Stomach (tissue), 8 donors: ENCODE measurements at regions not wholly inside any gene's neighbourhood (a gene's known extent, or its start where the extent isn't known, plus 50 kb on each side); places are given as distances from the start of the nearest gene placed in this dataset.

Source experiments
- DNase-seq, 2 donors: peaks; one replicate each; pipeline versions ENCODE4 v3.0.0 to v3.0.0-alpha.2; 2013 to 2019
- H3K27ac ChIP-seq, 5 donors: fragments of 200-600 bp in 4 of 5; sonication (generic) in 4 of 5; one replicate each; pipeline ENCODE4 v1.5.1; 2013 to 2019; ENCODE audit warnings: mild to moderate bottlenecking in 1 of 5, moderate library complexity in 1 of 5
- H3K27me3 ChIP-seq, 3 donors: fragments of 200-600 bp; sonication (generic); one replicate each; pipeline ENCODE4 v1.5.1; 2017 to 2019; ENCODE audit warnings: mixed run types in 1 of 3
- H3K36me3 ChIP-seq, 4 donors: fragments of 200-600 bp; sonication (generic); 1 replicate in 3 of 4; 2 replicates in 1 of 4; pipeline ENCODE4 v1.5.1; 2016 to 2019
- H3K4me1 ChIP-seq, 4 donors: fragments of 200-600 bp; sonication (generic); one replicate each; pipeline ENCODE4 v1.5.1; 2016 to 2019
- H3K4me3 ChIP-seq, 4 donors: fragments of 200-600 bp; sonication (generic) in 3 of 4; one replicate each; pipeline ENCODE4 v1.5.1; 2016 to 2019; ENCODE audit warnings: mild to moderate bottlenecking in 1 of 4
- H3K9me3 ChIP-seq, 4 donors: fragments of 200-600 bp; sonication (generic); one replicate each; pipeline ENCODE4 v1.5.1; 2016 to 2019
- CTCF ChIP-seq, 7 experiments: fragments of 450-650 bp in 4 of 7; fragments of 200-600 bp in 3 of 7; sonication (generic) in 3 of 7; IDR thresholded peaks; one replicate each; pipeline ENCODE4 v1.5.1; 2016 to 2019; ENCODE audit warnings: antibody characterized with exemption in 7 of 7, control low read depth in 2 of 7, mild to moderate bottlenecking in 1 of 7
- EP300 ChIP-seq: sonication (generic); formaldehyde crosslinking; IDR thresholded peaks from one replicate; pipeline ENCODE4 v1.6.1; 2017; ENCODE audit warnings: antibody characterized with exemption
- POLR2A ChIP-seq, 4 donors: fragments of 450-650 bp; IDR thresholded peaks; one replicate each; pipeline ENCODE4 v1.6.1; 2016; ENCODE audit warnings: antibody characterized with exemption in 4 of 4, control low read depth in 2 of 4, mild to moderate bottlenecking in 1 of 4, moderate library complexity in 1 of 4
- POLR2AphosphoS5 ChIP-seq, 3 donors: sonication (generic); formaldehyde crosslinking; IDR thresholded peaks; one replicate each; pipeline ENCODE4 v1.6.1; 2016; ENCODE audit warnings: antibody characterized with exemption in 3 of 3
- WGBS, 5 donors: extraction: QIAGEN DNeasy Blood & Tissue Kit in 3 of 5; methylation state at CpG; one replicate each; pipeline versions ENCODE4 v1.1.5 to v1.1.7; 2013 to 2018; 5-methylcytosine and 5-hydroxymethylcytosine counted together
- intact Hi-C: fragments of 100-400 bp; cut with DNase I; formaldehyde crosslinking; loops from one replicate; pipeline ENCODE4 v1.15.1; 2023; ENCODE audit warnings: low total_unique reads
- donor health status: healthy with polysubstance abuse.
- donor health status: Bipolar disorder and iron deficiency.
- donor health status: healthy.

DNA sequence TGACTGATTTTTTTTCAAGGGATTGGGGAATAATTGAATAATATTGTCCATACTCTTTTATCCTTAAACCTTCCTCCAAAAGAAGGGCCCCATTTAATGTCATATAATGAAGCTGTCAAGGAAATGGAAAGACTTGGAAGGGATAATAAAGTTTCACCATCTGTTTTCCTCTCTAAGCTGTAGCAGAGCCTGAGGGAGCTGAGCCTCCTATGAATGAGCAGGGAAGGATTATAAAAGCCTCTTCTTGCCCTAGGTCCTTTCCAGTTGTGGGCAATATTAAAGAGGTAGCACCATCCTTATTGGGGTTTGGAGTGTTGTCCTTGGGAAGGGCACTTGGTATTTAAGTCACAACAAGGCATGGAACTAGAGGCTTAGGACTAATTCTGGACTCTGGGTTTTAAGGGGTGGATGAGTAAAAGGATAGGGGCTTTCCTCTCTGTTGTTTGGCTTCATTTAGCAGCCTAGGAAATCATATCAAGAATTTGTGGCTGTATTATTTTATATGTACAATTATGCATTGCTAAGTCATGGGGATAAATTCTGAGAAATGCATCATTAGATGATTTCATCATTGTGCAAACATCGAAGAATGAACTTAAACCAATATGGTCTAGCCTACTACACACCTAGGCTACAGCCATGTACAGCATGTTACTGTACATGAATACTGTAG lies 408.5 kb upstream of the DCN start:
- intact Hi-C loops: no loop called here
- WGBS, 5 donors: 84 to 96% (median 93%) methylated on average over 1 of the region's 1 CpG
- Histone ChIP-seq H3K4me1 (peaks cover 0 to 6% (median 0%) of the 10 kb centered on the region in 4 donors), H3K27ac (no peak overlapping the region), H3K27me3 (no peaks in the 10 kb centered on the region), H3K36me3 (no peaks in the 10 kb centered on the region), H3K4me3 (no peak overlapping the region), H3K9me3 (no peaks in the 10 kb centered on the region)
- DNase-seq: no peak
- TF ChIP-seq POLR2A (IDR thresholded peaks at IDR 0.05): no peak
- TF ChIP-seq EP300: no peak
- no peak for TF ChIP-seq CTCF (IDR thresholded peaks at IDR 0.05)
- TF ChIP-seq POLR2AphosphoS5 (IDR thresholded peaks at IDR 0.05): no peak

GRCh38 chr12:91588874-91589454 lies 406.3 kb upstream of the DCN start:
- H3K4me3 ChIP-seq: no peak overlapping the region
- intact Hi-C loops: no loop called here
- H3K36me3 ChIP-seq: no peaks in the 10 kb centered on the region
- H3K27ac ChIP-seq: no peak overlapping the region
- no peaks in the 10 kb centered on the region for H3K27me3 ChIP-seq
- peaks cover 0 to 6% (median 0%) of the 10 kb centered on the region in 4 donors for H3K4me1 ChIP-seq
- H3K9me3 ChIP-seq: no peaks in the 10 kb centered on the region
- WGBS, 5 donors: 16 to 22% (median 20%) methylated on average over 2 of the region's 2 CpGs
- TF ChIP-seq CTCF (IDR thresholded peaks at IDR 0.05) (no peak), POLR2AphosphoS5 (IDR thresholded peaks at IDR 0.05) (no peak), POLR2A (IDR thresholded peaks at IDR 0.05) (no peak)
- DNase-seq: peak in 1 of 2 donors; percentile 14

GRCh38 chr12:91586015-91586414 lies 403.4 kb upstream of the DCN start:
- H3K27me3 ChIP-seq: no peaks in the 10 kb centered on the region
- TF ChIP-seq CTCF (IDR thresholded peaks at IDR 0.05): no peak
- no peak for TF ChIP-seq EP300
- TF ChIP-seq POLR2A (IDR thresholded peaks at IDR 0.05): no peak
- no peak for TF ChIP-seq POLR2AphosphoS5 (IDR thresholded peaks at IDR 0.05)
- WGBS, 5 donors: 84 to 90% (median 88%) methylated on average over 5 of the region's 5 CpGs

DNA sequence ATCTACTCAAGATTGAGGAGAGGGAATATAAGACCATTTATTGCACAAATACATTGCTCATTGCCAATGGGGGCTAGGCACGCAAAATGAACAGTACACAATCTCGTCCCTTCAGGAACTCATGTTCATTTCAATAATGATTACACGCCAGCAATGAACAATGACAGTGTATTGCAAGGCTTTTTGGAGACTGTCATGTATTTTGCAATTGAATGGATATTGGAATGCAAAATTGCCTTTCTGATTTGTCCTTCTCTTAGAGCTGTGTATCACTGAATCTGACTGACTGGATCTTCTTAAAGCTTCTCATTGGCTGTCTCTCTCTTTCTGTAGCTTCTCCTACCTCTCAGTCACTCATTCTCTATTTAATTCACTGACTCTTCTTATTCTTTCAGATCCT lies 400.2 kb upstream of the DCN start:
- intact Hi-C loops: no loop called here
- H3K4me1 ChIP-seq: peaks cover 0 to 6% (median 3%) of the 10 kb centered on the region in 4 donors
- DNase-seq: no peak
- H3K9me3 ChIP-seq: no peaks in the 10 kb centered on the region
- no peaks in the 10 kb centered on the region for H3K27me3 ChIP-seq
- no peak overlapping the region for H3K4me3 ChIP-seq
- no peak for TF ChIP-seq CTCF (IDR thresholded peaks at IDR 0.05)
- no peak for TF ChIP-seq POLR2A (IDR thresholded peaks at IDR 0.05)
- no peak for TF ChIP-seq EP300
- no peak for TF ChIP-seq POLR2AphosphoS5 (IDR thresholded peaks at IDR 0.05)
- H3K27ac ChIP-seq: no peak overlapping the region
- no peaks in the 10 kb centered on the region for H3K36me3 ChIP-seq
- 93 to 99% (median 95%) methylated on average over 3 of the region's 3 CpGs for WGBS, 5 donors

More at GRCh38 chr12:91586015-91586414, 403.4 kb upstream of the DCN start:
- intact Hi-C loops: no loop called here
- Histone ChIP-seq H3K9me3 (no peaks in the 10 kb centered on the region), H3K27ac (no peak overlapping the region), H3K36me3 (no peaks in the 10 kb centered on the region), H3K4me3 (no peak overlapping the region), H3K4me1 (peaks cover 0 to 6% (median 0%) of the 10 kb centered on the region in 4 donors)
- DNase-seq: no peak
